NCI-H345 treated with DMSO at 0.1 percent for 48 hours (cell line): ENCODE measurements at regions not wholly inside any gene's neighbourhood (a gene's known extent, or its start where the extent isn't known, plus 50 kb on each side); places are given as distances from the start of the nearest gene placed in this dataset.

ENCODE experiments used
- DNase-seq: peaks from one replicate; lab custom pipeline; 2025; ENCODE audit not compliant: unreplicated experiment; lab: John Stamatoyannopoulos, UW

DNA sequence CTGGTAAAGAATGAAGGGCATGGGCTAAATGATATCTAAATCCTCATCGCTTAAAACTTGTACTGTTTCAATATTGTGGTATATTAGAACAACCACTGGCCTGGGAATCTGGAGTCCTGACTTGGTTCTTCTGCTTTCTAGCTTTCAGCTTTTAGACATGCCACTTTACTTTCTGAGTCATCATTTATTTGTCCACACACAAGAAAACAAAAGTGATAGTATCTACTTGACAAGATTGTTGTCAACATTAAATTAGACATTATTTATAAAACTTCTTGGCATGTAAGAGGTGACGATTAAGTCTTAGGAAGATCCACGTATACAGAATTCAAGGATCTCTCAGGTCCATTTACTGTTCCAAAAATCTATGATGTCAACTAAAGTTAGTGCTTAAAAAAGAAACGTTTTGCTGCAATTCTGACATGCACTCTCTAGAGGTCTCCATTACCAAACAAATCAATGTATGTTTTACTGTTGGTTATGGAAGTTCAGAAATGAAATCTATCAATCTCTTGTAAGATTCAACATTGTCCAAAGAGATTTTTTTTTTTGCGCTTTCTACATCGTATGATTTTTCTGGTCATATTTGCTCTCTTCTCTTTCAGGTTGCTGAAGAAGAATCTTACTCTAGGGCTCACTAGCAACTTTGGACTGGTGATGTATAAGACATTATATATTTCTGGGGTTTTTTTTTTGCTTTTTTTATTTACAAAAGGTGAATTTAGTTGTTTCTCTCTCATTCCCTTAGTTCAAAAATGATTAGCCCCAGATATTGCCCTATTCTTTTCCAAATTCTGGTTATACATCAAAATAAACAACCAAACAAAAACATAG is 53.6 kb upstream of the DYNC1I1 start:
- DNase-seq = no peak

DNA sequence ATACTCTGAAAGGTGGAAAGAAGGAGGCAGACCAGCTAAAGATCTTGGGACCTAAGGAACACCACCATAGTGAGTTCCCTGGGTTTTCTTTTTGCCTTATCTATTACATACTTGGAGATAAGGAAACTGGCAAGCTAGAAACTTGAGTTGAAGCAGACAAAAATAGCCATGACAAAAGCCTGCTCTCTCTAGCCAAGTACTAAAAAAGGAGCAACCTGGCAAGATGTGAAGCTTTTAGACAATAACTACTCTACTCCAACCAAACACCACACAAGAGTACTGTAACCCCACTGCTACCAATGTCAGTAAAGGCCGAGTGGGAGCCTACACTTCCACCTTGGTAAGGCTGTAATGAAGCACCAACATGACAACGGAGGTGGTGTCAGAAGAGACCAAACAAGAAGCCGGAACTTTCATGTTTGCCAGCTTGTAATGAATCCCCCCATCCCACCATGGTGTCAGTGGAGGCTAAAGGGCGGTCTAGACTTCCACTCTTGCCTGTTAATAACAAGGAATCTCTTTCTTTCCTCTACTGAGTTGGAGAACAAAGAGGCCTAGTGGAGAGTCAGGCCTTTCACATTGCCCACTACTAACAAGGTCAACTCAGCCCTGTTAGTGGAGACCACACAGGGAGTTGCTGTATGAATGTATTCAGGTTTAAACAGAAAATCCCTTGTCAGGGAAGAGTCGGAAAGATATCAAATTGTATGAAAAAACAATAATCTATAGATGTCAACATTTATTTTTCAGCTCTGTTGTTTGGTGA is 55.8 kb upstream of the DYNC1I1 start:
- no peak for DNase-seq

DNA sequence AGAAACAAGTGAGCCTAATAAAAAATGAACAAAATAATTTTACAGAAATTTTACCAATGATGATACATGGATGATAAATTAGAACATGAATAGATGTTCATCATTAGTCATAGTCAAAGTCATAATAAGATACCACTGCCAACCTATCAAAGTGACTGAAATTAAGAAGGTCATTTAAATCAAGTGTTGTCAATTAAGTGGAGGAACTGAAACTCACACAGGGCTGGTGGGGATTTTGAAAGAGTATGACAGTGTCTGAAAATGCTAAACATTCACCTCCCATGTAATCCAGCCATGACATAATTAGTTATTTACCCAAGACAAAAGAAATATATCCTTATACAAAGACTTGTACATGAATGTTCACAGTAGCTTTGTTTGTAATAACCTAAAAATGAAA is 57.1 kb upstream of the DYNC1I1 start:
- no peak for DNase-seq

DNA sequence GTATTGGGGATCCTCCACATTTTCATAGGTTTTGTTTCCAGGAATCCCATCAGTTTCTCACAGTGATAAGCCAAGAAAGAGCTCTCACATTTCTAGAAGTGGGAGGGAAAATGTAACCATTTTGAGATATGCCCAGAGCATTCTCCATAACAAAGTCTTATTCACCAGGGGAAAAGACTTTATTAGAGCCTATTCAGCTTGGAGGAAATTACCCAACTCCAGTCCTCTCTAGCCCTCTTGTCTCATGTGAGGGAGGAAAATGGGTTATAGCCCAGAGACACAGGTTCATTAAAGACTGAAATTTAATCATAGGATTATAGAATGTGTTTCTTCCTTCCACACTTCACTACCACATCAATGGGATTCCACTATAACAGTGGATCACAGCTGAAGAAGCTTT is 61.6 kb upstream of the DYNC1I1 start:
- DNase-seq = no peak

DNA sequence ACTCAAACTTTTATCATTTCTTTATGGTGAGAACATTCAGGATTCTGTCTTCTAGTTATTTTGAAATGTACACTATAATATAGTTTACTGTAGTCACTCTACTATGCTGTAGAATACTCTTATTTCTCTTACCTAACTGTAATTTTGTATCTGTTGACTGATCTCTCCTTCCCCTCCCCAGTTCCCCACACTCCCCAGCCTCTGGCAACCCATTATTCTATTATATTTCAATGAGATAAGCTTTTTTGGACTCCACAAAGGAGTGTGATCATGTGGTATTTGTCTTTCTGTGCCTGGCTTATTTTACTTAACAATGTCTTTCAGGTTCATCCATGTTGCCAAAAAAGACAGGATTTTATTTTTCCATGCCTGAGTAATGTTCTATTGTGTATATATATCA is 71.4 kb upstream of the DYNC1I1 start:
- DNase-seq = peak; percentile 29

DNA sequence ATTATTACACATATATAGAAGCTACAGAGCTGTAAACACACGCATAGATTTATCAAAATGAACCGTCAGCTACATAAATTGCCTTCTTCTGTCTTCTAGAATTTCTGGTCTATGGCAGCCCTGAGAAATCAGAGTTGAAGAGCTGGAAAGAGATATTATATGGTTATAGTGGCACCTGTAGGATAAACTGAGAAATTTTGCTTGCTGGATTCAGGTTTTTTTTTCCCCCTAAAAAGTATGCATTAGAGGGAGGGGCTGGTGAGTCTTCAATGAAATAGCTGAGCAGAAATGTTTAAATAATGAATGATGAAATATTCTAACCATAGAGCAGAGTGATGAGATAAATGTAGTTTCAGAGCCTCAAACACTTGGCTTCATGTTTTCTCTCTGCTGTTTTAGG is 78.0 kb upstream of the DYNC1I1 start:
- no peak for DNase-seq

DNA sequence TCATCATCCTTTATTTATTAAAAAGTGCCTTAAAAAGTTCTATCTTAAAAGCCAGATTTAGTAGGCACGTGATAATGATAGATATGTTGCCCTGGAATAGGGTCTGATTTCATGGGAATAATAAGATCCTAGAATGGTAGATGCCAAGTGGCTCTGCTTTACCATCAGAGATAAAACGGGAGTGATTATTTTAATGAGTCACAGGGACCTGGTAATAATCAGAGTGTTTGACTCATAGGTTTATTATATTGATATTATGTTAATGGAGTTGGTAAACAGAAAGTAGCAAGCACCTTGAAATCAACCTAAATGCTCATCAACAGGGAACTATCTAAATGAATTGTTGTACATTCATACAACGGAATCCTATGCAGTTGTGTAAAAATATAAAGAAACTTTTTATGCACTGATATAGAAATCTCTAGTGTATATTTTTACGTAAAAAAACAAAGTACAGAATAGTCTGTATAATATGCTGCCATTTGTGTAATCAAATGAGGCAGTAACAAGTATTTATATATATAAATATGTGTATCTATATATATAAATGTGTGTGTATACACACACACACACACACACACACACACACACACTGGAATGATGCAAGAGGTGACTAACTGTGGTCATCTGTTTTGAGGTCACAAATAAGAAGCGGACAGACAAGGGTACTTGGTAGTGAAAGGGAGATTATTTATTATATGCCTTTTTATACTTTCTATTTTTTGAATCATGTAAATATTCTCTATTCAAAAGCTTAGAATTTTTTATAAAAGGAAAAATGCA is 78.6 kb upstream of the DYNC1I1 start:
- no peak for DNase-seq

DNA sequence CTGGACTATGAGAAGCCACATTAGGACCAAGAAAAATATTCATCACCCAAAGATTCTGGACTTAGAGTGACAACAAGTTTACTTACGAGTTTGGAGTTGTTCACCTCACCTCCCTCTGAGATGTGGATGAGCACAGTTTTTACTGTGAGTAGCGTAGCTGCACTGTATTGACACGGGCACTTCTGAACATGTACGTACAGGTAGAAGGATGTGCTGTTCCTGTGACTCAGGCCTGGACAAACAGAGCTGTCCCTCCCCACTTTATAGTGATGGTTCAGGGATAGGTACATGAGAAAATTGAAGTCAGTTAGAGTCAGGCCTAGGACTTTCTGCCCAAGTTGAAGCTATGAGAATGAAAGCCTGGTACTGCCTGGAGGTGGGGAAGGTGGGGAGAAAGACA is 80.9 kb upstream of the DYNC1I1 start:
- peak; percentile 8 for DNase-seq

DNA sequence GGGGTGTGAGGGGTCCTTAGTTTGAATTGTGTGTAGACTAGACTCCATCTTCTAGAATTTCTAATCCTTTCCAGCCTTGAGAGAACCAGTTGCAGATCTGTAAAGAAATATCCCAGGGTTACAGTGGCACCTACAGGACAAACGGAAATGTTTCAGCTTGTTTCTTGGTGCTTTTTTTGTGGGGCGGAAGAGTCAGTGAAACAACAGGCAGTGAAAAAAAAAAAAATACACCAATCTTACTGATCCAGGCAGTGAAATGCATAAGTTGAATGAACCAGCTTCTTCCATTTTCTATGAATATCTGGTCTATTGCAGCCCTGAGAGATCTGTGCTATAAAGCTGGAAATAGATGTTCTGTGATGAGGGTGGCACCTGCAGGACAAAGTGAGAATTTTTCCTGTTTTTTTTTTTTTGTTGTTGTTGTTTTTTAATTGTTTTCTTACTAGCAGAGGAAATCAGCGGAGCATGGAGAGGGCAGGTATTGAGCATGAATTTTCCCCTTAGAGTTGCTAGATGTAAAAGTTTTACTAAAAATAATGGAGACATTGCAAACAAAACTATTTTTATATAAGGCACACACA is 81.9 kb upstream of the DYNC1I1 start:
- DNase-seq = peak; percentile 25

DNA sequence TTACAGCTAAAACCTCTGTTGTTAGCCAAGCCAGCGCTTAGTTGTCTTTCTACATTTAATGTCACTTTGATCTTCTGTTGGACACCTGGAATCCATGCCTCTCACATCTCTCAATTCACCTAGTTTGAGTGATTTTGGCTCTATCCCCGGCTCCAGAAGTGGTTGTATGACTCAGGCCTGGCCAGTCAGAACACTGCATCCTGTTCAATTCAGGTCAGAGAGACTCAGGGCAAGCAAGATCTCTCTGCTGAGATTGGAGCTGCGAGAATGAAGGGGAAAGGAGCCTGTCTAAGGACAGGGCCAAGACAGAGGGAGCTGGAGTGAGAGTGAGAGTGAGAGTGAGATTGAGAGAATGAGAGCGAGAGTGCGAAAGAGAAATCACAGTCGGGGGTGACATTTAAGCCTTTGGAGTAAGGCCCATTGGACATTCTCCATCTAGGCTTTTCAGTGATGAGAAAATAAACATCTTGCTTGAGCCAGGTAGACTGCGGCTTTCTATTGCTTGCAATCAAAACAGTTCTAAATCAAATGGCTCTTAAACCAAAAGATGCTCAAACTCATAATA is 83.3 kb upstream of the DYNC1I1 start:
- DNase-seq = no peak

DNA sequence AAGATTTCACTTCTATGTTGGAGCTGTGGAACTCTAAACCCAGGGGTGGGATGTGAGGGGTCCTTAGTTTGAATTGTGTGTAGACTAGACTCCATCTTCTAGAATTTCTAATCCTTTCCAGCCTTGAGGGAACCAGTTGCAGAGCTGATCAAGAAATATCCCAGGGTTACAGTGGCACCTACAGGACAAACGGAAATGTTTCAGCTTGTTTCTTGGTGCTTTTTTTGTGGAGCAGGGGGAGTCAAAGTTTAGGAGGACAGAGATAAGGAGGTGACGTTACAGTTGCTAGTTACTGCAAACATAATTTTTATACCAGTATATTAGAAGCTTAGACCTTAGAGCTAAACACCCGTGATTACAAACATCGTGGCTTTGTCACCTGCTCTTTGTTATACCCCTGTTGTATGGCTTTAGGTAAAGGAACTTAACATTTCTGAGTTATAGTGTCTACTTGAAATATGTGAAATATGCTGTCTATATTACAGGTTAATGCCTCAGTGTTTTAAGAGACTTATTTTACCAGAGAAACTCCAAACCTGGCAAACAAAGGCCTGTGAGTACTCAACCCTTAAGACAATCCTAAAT is 84.5 kb upstream of the DYNC1I1 start:
- no peak for DNase-seq

DNA sequence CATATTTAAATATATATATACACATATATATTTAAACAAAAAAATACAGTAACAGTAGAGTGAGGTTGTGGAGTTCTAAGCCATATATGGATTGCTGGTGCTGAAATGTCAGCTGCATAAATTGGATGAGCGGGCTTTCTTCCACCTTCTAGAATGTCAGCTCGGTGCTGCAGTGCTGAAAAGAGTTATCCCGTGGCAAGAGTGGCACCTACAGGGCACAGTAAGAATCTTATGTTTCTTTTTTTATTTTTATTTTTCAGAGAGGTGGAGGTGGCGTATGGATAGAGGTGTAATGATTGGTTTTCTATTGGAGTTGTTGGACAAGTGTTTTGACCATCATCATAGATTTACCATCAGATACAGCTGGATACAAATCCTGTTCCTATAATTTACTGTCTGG is 86.2 kb upstream of the DYNC1I1 start:
- peak; percentile 19 for DNase-seq

DNA sequence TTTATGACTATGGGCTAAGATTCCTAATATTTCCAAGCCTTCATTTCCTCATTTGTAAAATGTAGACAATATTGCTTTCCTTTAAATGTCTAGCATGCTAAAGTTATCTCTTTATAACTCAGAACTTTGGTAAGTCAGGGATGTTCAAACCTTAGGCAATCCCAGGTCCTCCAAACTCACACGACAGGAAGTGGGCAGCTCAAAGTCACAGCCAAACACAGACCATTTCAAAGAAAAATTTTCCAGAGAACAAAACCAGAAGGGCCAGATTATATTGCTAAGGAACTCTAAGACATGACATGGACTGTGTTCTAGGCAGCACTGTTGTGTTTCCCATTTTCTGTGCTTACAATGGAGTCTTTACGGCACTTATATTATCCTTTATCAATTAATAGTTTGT is 87.8 kb upstream of the DYNC1I1 start:
- no peak for DNase-seq

DNA sequence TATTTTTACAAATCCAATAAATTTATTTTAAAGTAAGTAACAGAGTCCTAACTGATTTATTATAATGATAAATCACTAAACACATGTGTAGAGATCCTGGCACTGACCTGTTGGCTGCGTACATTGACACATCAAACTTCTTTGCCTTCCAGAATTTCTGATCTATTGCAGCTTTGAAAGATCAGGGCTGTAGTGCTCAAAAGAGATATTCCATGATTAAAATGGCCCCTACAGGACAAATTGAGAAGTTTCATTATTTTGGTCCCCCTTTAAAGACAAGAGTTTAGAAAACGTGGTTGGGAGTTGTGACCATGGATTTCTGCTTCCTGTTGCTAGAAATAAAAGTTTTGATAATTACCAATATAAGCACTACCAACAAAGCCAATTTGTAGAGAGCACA is 87.7 kb upstream of the PDK4 start:
- no peak for DNase-seq

DNA sequence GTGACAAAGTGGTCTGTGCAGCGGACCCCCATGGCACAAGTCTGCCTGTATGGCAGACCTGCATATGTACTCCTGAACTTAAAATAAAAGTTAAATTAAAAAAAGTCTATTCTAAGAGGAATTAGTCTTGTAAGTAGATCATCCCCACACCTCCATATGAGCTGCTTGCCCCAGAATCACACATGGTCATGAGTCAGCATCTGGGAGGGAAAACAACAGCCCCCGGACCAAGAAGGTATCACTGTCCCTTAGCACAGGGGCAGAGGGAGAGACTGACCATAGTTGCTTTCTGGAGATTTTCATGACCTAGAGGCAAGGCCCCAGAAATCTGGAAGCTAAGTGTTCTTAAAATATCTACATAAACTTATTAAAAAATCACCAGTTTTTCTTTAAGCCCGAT is 86.6 kb upstream of the PDK4 start:
- no peak for DNase-seq

DNA sequence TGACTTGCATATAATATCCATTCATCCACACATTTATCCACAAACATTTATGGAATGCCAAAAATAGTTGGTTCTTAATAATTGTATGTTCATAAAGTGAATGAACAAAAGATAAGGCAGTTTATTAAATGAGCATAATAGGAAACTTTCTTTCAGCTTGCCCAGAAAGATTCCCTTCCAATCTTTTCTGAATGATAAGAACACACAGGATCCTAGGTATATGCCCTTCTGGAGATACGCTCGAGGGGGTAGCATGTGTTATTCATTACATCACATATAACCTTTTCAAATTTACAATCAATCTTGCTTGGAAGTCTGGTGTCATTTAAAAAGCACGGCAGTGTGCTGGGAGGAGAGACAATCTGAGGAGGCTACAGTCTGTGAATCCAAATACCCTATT is 80.4 kb upstream of the PDK4 start:
- DNase-seq = no peak

DNA sequence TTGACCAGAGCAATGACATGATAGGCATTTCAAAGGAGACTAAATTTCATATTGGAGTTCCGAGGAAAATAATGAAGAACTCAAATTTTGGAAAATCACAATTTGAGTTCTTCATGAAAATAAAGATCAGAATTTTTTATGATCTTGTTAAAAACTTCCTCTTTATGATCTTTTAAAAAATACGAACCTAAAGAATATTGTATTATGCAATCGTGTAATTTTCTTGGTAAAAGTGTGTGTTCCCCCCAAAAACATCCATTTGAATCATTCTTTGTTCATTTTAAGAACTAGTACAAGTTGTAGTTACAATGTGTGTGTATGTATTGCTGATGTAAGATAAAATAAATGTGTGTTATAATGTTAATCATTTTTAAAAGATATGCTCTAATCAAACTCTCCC is 79.3 kb upstream of the PDK4 start:
- DNase-seq = no peak

DNA sequence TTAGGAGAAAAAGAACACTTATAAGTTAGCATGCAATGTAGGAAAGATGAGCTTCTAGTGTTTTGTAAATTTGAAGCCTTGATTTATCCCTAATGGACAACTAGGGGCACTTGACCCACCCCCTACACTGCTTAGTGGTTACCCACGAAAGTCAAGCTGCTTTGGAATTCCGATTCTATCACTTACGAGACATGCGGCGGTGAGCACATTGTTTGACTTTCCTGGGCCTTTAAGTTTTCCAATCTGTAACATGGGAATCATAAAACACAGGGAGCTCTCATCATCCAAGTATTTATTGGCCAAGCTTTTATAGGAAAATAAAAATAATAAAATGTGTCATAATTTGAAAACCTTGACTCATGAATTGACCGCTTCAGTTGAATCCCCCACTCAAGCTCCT is 78.7 kb upstream of the PDK4 start:
- no peak for DNase-seq

DNA sequence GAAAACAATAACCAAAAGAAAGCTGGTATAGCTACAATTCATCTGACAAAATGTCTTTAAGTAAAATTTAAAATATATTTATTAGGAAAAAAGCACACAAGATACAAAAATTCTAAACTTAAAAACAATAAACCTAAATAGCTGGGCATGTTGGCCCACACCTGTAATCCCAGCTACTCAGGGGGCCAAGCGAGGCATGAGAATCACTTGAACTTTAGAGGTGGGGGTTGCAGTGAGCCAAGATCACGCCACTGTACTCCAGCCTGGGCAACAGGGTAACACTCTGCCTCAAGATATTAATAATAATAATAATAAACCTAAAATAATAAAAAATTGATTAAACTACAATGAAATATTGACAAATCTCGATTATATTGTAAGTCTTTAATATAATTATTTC is 77.8 kb upstream of the PDK4 start:
- no peak for DNase-seq

DNA sequence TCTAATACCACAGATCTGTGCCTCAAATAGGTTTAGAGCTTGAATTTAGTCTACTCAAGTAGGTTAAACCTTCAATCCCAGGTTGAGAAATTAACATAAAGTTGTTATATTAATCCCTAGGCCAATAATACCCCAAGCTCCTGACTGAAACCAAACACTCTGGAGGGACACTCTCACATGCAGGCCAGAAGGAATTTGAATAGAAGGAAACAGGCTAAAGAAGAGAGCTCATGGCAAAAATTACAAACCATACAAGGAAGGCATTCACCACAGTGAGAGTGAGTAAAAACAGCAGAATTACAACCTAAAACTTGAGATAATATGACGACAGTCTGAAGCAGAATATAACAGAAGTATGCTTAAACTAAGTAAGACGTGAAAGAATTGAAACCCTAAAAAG is 76.1 kb upstream of the PDK4 start:
- no peak for DNase-seq

DNA sequence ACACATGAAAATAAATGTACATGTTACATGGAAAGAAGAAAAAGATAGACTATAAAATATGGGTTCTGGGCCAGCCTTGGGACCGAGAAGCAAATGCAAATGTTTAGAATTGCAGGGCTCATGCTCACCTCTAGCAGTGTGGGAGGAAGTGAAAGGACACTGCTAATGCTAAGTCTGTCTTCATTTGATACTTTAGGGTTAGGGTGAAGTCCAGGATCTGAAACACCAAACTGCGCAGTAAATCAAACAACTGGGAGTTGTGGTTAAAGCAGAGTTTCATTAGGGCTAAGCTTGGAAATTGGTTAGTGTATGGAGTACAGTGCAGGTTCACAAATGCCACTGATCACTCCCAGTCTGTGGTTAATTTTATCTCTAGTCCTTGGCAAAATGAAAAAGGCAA is 73.2 kb upstream of the PDK4 start:
- DNase-seq = no peak
